K562 (cell line): ENCODE measurements at regions not wholly inside any gene's neighbourhood (a gene's known extent, or its start where the extent isn't known, plus 50 kb on each side); places are given as distances from the start of the nearest gene placed in this dataset.

ENCODE experiments used
- ATAC-seq: fragments of 200-7000 bp; cut with Tn5 transposase; 3 replicates; pipeline ENCODE4 v1.9.1; 2020; ENCODE audit warnings: moderate library complexity
- BruUV-seq: library from RNA; stranded (reverse); fragments of 400-500 nt; replicated peaks from 2 replicates; lab custom pipeline; 2021; lab: Mats Ljungman, UMichigan
- CTCF ChIA-PET: fragments of 300-600 bp; formaldehyde crosslinking; extraction: SDS; loops from one replicate; lab custom pipeline; 2021; ENCODE audit warnings: low intra/inter-chr PET ratio; lab: Yijun Ruan, JAX
- POLR2A ChIA-PET: fragments of 300-600, 350-650 bp; sonication (Branson Sonifier 250); formaldehyde crosslinking; extraction: SDS; loops from one replicate; lab custom pipeline; 2021; ENCODE audit warnings: antibody characterized with exemption, inconsistent platforms; lab: Yijun Ruan, JAX
- DNase-seq, 4 experiments: peaks; one replicate each; pipeline versions ENCODE4 v3.0.0 to v3.0.0-alpha.2; 2011 to 2018; ENCODE audit warnings: low spot score in 3 of 4, mixed read lengths in 3 of 4; ENCODE audit errors: extremely low read depth in 1 of 4
- FAIRE-seq: peaks from 2 replicates; lab custom pipeline; 2011; peaks lifted over from hg19 to GRCh38; lab: Jason Lieb, UNC
- H2AFZ ChIP-seq: 2 replicates; pipeline ENCODE4 v1.6.0; 2011; ENCODE audit warnings: low read depth, low read length, control low read depth, inconsistent platforms
- H3K27ac ChIP-seq: fragments of 200-600 bp; 3 replicates; pipeline ENCODE4 v1.8.0; 2011; ENCODE audit warnings: low read depth, mild to moderate bottlenecking, control low read depth, inconsistent platforms, low read length, moderate library complexity, mixed read lengths; ENCODE audit errors: extremely low read depth
- H3K27me3 ChIP-seq, 2 experiments: fragments of 300-600 bp in 1 of 2; 2 replicates in 1 of 2; 3 replicates in 1 of 2; pipeline versions ENCODE4 v1.6.0 to v1.8.0; 2011; ENCODE audit warnings: inconsistent platforms in 2 of 2, low read length in 2 of 2, mild to moderate bottlenecking in 1 of 2, mixed read lengths in 1 of 2, moderate library complexity in 1 of 2; ENCODE audit not compliant: control insufficient read depth in 2 of 2, insufficient read depth in 2 of 2
- H3K36me3 ChIP-seq: fragments of 300-600 bp; 3 replicates; pipeline ENCODE4 v1.8.0; 2011; ENCODE audit warnings: mild to moderate bottlenecking, low read length, inconsistent platforms; ENCODE audit not compliant: control insufficient read depth, insufficient read depth
- H3K4me1 ChIP-seq, 2 experiments: fragments of 200-600 bp in 1 of 2; replicated peaks in 1 of 2; 2 replicates in 1 of 2; 3 replicates in 1 of 2; pipeline versions ENCODE4 v1.5.1 to v1.8.0; 2011; ENCODE audit warnings: inconsistent platforms in 2 of 2, low read length in 2 of 2, mild to moderate bottlenecking in 1 of 2, mixed read lengths in 1 of 2, moderate library complexity in 1 of 2; ENCODE audit not compliant: control insufficient read depth in 2 of 2, insufficient read depth in 2 of 2
- H3K4me2 ChIP-seq: 2 replicates; pipeline ENCODE4 v1.6.1; 2011; ENCODE audit warnings: low read length, control low read depth, inconsistent platforms, mixed read lengths; ENCODE audit not compliant: insufficient read depth
- H3K4me3 ChIP-seq: fragments of 200-600 bp; sonication (generic), shearing (Covaris generic); 2 replicates; pipeline ENCODE4 v1.5.1; 2016; ENCODE audit warnings: control low read depth, inconsistent platforms
- H3K79me2 ChIP-seq: fragments of 200-600 bp; 3 replicates; pipeline ENCODE4 v1.8.0; 2011; ENCODE audit warnings: low read length, inconsistent platforms; ENCODE audit not compliant: control insufficient read depth, insufficient read depth
- H3K9ac ChIP-seq, 2 experiments: 2 replicates each; pipeline versions ENCODE4 v1.6.0 to v1.6.1; 2011; ENCODE audit warnings: low read depth in 2 of 2, low read length in 2 of 2, control low read depth in 1 of 2, inconsistent platforms in 1 of 2, mild to moderate bottlenecking in 1 of 2, mixed read lengths in 1 of 2; ENCODE audit not compliant: insufficient read depth in 1 of 2
- H3K9me1 ChIP-seq: one replicate; pipeline ENCODE4 v1.6.0; 2011; ENCODE audit warnings: inconsistent platforms, mild to moderate bottlenecking, low read length, moderate library complexity; ENCODE audit not compliant: control insufficient read depth, insufficient read depth
- H3K9me3 ChIP-seq: replicated peaks from 2 replicates; pipeline ENCODE4 v1.5.1; 2011; ENCODE audit warnings: low read depth, low read length, inconsistent platforms; ENCODE audit not compliant: control insufficient read depth, insufficient read depth
- H4K20me1 ChIP-seq: replicated peaks from 2 replicates; pipeline ENCODE4 v1.6.1; 2011; ENCODE audit warnings: low read length, inconsistent platforms, mixed read lengths; ENCODE audit not compliant: control insufficient read depth, insufficient read depth
- GABPB2 ChIP-seq: fragments of 250-450 bp; sonication (Bioruptor Pico); conservative IDR thresholded peaks from 2 replicates; pipeline ENCODE4 v1.5.1; 2021; ENCODE audit warnings: mild to moderate bottlenecking
- KLF10 ChIP-seq: fragments of 250-450 bp; sonication (Bioruptor Pico); IDR thresholded peaks from 2 replicates; pipeline ENCODE4 v1.6.1; 2021; ENCODE audit warnings: matching md5 sums
- USF1 ChIP-seq: sonication (generic); formaldehyde crosslinking; IDR thresholded peaks from 2 replicates; pipeline ENCODE4 v1.9.0; 2022; ENCODE audit warnings: mild to moderate bottlenecking, missing genetic modification reagents
- WGBS: fragments of 100-300 bp; shearing (Covaris generic); methylation state at CpG from one replicate; pipeline ENCODE4 v1.1.6; 2016; ENCODE audit warnings: low coverage, mixed read lengths; ENCODE audit not compliant: insufficient coverage; ENCODE audit errors: missing lambda C conversion rate; 5-methylcytosine and 5-hydroxymethylcytosine counted together
- in situ Hi-C: fragments of 300-500 bp; cut with MboI; formaldehyde crosslinking; loops from 4 replicates; pipeline ENCODE4 v1.15.0; 2018; ENCODE audit warnings: inconsistent platforms, mixed read lengths
- intact Hi-C: fragments of 100-400 bp; cut with micrococcal nuclease; formaldehyde crosslinking; loops from 2 replicates; pipeline ENCODE4 v1.14.2; 2022

GRCh38 chr4:71872767-71873415 is 89.0 kb upstream of the GC start (continued):
- no peak for TF ChIP-seq GABPB2 (CRISPR knock-in tag)
- no peak for TF ChIP-seq KLF10 (CRISPR knock-in tag)

GRCh38 chr4:71878376-71878775 is 94.5 kb upstream of the GC start:
- Histone ChIP-seq H3K9me1 (no peaks in the 10 kb centered on the region), H3K9ac (no peak overlapping the region), H3K4me1 (no peaks in the 10 kb centered on the region), H3K27me3 (no peaks in the 10 kb centered on the region), H3K27ac (no peak overlapping the region), H3K4me3 (no peak overlapping the region), H4K20me1 (no peaks in the 10 kb centered on the region), H3K79me2 (no peaks in the 10 kb centered on the region), H2AFZ (no peak overlapping the region), H3K9me3 (no peaks in the 10 kb centered on the region), H3K36me3 (no peaks in the 10 kb centered on the region), H3K4me2 (no peak overlapping the region)
- no peak for DNase-seq
- no peak for ATAC-seq
- no TSS peak for BruUV-seq
- ChIA-PET CTCF (no interaction called here), POLR2A (interaction anchor here (0.6 kb wide), 1 partner anchor 131 kb away, joined by 3 read pairs; no protein-coding TSS in a partner anchor)
- WGBS: 53% methylated on average over 2 of the region's 2 CpGs
- no peak for TF ChIP-seq USF1
- in situ Hi-C loops: no loop called here
- FAIRE-seq: no peak
- intact Hi-C loops: no loop called here
